GM18517 (cell line): ENCODE measurements at regions not wholly inside any gene's neighbourhood (a gene's known extent, or its start where the extent isn't known, plus 50 kb on each side); places are given as distances from the start of the nearest gene placed in this dataset.

ENCODE experiments used
- ATAC-seq: cut with Tn5 transposase; IDR thresholded peaks from one replicate; pipeline ENCODE4 v1.9.1; 2021; ENCODE audit warnings: mild to moderate bottlenecking, moderate library complexity; ENCODE audit not compliant: unreplicated experiment

DNA sequence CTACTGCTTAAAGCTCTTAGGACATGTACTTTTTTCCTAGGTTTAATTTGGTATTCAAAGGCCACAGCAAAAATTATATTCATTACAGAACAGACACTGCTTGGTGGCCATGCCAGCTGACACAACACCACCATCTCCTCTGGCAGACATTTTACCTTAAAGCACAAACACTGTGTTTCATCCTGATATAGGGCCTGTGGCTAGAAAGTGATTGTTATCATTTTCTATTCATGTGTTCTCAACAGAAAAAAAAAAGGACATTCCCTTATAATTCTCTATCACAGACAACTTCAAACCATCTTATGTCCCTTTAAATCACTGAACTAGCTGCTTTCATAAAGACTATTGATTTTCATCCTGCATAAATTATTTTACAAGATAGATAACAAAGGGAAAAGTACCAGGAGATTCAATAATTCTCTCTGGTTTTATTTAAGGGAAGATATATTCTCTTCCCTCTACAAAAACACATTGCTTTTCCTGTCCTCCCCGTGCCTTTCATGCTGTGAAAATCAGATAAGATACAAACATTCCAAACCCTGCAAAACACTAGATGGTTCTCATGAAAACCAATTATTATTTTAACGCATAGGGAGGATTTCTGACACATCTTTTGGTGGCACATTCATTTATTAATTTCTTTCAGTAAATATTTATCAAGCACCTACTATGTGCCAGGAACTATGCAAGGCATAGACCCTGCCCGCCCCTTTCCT, 139.3 kb upstream of the TMCC3 start:
- ATAC-seq: no peak

DNA sequence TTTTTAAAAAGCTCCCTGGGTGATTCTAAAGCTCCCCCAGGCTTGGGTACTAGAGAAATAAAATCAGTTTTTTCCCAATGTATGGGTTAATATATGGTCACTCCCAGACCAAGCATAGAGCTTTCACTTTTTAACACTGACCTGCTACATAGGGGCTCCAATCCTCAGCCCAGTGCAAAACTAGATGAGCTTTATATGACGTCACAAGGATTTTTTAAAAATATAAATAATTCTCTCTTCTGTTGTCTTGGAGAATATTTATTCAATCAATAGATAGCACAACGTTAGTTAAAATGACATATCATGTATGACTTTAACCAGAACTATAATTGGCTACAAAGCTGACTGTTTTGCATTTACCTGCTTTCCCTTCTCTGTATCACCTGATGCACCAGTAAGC, 137.9 kb upstream of the TMCC3 start:
- no peak for ATAC-seq

DNA sequence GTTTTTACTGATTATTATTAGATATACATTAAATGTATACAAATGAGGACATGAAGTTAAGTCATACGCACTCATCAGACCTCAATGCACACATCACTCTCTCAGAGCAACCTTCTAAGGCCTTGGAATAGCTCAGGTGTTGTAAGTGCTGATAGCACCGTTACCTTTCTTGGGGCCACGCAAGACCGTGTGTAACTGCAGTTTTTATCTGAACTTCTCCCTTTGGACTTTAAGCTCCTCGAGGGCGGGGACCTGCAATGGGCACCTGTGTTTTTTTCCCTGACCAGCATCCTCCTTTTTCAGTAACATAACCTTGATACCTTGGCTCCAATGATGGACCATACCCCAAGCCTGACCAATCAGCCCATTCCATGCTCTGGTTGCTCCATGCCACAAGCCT, 136.5 kb upstream of the TMCC3 start:
- no peak for ATAC-seq

DNA sequence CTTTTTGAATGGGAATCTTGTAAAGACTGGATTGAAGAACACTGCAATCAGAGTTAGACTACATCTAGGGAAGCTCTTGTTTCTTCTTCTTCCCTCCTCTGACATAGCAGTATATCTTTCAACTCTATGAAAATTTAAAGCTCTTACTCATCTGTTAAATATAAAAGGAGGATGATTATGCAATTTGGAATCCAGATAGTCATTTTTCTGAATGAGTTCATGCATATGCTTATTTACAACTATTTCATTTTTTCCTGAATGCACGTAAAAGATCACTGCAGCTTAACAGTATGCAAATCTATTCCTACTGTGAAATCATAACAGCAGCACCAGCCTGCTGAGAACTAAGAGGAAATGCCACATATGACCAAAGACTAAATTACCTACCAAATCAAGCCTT, 133.5 kb upstream of the TMCC3 start:
- ATAC-seq: no peak

DNA sequence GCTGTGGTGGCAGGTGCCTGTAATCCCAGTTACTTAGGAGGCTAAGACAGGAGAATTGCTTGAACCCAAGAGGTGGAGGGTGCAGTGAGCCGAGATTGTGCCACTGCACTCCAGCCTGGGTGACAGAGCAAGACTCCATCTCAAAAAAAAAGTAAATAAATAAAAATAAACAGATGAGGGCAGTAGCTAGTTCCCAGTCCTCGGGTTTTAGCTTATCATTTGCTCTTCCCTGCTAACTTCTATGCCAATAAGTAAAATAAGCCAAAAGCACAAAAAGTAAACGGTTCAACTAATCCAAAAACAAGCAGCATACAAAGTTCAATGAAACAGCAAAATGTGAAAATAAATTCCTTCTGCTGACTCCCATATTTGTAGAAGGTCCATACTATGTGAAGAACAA, 133.0 kb upstream of the TMCC3 start:
- no peak for ATAC-seq

DNA sequence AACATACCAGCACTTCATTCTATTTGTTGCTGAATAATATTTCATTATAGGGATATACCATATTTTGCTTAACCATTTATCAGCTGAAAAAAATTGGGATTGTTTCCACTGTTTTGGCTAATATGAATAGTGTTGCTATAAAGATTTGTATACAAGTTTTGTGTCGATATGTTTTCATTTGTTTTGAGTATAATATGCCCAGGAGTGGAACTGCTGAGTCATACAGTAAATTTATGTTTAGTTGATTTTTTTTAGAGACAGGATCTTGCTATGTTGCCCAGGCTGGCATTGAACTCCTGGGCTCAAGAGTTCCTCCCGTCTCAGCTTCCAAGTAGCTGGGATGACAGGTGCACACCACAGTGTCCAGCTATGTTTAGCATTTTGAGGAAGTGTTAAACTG, 131.5 kb upstream of the TMCC3 start:
- ATAC-seq: no peak

DNA sequence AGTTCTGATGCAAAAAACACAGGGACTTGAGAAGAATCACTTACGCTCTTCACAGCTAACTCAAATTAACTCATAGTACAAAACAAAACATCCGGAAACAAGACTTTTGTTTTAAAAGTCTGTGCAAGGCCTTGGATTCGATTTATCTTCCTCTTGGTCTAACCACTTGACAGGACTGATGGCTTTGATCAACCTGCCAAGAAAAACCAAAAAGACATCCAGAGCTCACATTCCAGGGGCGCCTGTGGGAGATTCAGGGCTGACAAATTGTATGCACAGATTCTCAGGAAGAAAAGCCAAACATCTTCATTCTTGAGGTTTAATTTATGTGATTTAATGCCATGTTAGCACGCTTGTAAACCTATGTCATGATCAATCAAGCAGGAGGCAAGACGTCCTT, 129.1 kb upstream of the TMCC3 start:
- no peak for ATAC-seq

DNA sequence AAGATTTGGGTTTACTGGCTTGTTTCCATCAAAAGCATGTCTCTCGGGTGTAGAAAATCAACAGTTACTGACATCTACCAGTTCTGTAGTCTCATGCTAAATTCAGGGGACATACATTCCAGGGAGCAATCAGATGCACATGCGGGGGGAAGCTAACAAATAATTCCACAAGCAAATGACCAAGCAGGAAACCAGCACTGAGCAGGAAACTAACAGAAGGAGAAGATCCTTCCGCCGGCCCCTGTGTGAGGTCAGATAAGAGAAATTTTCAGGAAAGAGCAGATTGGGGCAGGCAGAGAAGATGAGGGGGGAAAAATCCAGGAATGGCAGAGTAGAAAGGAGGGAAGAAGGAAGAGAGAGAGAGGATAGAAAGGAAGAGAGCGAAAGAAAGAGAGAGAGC, 127.6 kb upstream of the TMCC3 start:
- no peak for ATAC-seq

DNA sequence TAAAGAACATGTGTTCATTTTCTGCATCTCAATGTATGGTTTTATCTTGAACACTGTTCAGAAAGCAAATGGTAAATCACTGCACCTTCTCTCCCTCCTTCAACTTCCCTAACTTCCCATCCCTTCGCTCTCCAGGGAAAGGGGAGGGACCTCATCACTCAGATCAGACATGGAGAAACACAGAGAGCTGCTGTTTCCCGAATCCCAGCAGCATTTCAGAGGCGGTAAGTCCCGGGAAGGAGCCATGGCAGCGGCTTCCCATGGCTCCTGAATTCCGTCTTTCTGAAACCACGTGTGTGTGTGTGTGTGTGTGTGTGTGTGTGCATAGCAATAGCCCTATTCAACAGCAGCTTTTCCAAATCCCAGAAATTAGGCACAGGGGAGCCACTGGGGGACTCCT, 125.4 kb upstream of the TMCC3 start:
- no peak for ATAC-seq

DNA sequence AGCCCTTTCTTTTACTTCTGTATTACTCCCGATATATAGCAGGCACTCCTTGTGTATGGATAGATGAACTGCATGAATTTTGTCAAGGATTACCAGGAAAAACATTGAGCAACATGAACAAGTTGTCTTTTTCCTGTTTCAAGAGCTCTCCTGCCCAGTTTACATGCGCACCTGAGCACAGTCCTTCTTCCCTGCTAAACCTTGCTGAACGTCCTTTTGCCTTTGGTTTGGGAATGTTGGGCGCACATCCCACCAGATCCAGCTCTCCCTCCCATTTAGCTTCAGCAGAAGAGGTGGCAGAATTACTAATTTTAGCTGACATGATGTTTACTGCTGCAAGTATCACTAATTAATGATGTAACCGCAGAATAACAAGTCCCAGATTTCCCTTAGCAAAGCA, 121.4 kb upstream of the TMCC3 start:
- no peak for ATAC-seq

DNA sequence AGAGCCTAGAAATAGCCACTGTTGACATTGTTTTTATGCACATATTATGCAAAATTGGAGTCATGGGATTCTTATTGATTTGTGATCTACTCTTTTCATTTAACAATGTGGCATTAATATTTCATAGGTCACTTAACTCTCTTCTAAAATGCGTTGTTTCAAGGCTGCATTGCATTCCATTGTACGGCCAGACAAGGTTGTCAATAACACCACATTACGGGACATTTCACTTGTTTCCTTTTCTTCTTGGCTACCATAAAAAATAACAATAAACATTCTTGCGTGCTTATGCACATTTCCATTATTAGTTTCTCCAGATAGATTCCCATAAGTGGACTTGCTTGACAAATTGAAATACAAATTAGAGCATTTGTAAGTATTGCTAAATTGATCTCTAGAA, 120.8 kb upstream of the TMCC3 start:
- no peak for ATAC-seq

DNA sequence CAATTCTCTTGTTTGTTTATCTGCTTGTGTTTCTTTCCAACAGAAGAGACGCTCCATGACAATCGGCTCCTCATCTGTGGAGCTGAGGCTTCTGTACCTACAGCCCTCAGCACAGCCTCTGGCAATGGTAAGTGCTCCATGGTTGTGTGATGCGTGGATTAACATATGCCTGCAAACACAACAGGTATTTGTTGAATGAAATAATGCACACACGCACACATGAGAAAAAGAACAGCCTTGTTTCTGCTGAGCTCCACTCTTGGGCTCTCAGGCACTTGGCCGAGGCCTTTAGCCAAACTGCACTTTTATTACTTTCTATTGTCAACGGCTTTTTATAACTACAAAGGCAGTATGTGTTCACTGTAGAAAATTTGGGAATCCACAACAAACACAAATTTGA, 120.4 kb upstream of the TMCC3 start:
- ATAC-seq: no peak

DNA sequence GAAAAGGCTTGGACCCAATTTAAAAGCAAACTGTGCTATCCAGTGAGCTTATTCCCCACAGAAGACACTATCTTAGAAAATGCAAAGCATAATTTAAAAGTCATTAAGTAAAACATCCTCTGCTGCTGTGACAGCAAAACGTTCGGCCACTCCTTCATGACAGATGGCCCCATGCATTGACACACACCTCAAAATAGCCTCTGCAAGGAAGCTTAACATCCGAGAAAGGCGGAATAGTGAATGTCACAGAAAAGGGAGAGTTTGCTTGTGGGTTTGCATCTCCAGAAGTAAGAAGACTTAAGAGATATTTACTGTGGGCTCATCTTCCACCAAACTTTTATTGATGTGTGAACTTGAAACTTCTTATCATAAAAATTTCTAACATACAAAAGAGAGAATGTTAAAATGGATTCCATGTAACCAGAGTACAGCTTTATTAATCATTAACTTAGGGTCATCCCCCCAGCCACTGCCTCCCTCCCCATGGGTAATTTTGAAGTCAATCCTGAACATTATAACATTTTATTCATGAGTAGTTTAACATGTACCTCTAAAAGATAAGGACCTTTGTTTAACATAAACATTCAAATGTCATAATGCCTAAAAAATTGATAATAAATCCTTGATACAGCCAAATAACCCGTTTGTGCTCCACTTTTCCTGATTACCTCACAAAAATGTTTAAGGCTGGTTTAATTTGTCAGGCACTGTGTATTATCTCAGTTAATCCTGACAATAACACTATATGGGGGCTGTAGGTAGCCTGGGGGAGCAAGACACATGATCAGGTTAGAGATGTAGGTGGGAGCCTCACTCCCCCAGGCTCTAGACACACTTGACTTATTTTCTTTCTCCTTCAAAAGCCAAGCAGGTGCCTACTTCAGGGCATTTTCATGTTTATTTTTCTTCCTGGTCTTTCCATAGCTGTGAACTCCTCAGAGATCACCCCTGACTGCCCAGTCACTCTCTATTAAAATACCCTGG, 119.7 kb upstream of the TMCC3 start:
- no peak for ATAC-seq

DNA sequence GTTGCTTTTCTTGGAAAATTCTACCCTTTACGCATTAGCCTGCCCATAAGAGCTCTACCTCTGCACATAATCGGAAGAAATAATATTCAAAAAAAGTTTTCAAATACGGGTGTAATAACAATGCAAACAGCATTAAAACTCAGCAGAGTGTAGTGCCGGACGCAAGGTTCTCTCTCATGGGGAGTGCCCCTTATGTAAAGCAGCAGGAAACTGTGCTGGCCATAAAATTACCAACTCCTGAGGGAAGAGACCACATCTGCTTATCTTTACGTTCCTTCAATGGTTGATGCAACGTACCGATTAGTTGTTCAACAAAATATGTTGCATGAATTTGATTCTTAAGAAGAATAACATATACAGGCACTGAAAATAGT, 118.7 kb upstream of the TMCC3 start:
- ATAC-seq: peak; percentile 69

DNA sequence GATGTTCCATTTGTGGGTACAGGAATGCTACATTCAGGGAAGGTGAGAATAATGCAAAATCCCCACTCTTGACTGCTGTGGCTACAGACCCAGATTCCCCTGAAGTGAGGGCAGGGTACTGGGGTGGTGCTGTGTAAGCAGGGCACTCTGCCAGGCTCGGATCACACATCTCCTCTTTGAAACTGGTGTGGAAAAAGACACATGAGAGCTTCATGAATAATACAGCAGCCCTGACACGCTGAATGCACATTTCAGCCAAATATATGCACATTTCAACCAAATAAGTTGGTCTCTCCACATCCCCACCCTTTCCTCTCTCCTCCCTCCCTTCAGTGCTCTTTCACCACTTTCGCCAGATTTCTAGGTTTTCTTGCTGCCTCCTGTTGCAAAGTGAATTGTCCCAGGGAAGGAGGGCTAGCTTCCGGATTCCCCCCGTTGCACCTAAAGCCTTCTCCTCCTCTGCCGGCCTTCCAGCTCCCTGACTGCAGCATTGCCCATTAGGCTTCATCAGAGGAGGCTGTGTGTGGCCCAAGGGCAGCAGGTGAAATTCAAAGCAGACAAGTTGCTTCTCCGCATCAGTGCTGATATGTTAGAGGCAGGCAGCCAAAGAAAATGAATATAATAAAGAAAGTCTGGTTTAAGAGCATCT, 118.2 kb upstream of the TMCC3 start:
- peak; percentile 35 for ATAC-seq

DNA sequence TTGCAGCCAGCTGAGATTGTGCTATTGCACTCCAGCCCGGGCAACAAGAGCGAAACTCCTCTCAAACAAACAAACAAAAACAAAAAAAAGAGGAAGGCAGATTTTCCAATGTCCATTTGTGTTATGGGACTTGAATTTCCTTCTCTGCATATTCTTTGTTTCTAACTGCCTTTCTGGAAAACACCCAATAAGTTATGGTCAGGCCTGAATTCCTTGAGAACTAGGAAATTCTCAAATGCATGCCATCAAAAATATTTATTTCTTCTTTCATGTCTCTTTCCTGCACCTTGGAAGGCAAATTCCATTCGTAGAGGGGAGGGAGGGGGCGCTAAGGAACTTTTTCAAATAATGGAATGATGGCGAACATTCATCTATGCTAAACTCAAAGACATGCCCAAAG, 117.6 kb upstream of the TMCC3 start:
- no peak for ATAC-seq

DNA sequence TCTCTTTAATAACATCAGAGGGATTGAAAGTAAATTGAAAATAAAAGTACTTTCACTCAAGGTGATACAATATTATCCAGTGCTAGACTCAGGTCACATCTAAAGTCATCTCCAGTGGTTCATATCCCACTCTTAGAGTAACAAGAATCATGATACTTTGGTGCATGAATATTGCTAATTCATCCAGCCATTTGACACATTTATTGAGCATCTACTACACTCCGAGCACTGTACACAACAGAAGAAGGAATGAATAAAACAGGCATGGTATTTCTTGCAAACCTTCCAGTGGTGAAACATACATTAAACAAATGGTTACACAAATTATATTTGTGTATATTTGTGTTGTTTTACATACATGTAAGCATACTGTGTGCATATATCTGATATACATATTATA, 116.0 kb upstream of the TMCC3 start:
- ATAC-seq: no peak

DNA sequence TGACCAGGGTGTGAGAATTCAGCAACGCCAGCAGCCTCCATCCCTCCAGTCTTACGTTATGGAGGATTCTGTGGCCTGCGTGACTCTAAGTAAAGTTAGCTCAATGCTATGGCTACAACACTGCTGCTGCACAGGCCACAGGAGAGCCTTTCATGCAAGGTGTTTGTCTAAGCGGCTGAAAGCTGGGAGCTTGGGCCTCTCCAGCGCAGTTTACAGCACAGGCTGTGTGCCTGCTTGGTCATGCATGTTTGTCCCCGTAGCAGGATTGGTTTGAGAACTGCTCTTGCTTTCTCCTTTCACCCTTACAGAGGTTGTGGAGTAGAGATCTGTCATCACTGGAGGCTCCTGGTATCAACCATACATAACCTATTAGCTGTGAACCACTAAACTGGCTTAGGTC, 113.1 kb upstream of the TMCC3 start:
- no peak for ATAC-seq

DNA sequence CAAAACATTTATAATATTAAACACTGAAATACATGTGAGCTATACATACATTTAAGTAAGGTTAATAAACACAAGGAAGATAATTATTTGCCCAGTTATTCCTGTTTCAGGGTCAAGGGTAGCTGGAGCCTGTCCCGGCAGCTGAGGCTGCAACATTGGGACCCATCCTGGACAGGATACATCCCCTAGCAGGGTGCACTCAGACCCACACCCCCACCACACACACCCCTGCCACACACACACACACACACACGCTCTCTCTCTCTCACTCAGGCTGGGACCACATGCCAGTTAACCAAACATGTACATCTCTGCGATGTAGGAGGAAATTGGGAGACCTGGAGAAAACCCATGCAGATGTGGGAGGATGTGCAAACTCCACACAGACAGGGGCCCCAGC, 112.6 kb upstream of the TMCC3 start:
- peak; percentile 19 for ATAC-seq

DNA sequence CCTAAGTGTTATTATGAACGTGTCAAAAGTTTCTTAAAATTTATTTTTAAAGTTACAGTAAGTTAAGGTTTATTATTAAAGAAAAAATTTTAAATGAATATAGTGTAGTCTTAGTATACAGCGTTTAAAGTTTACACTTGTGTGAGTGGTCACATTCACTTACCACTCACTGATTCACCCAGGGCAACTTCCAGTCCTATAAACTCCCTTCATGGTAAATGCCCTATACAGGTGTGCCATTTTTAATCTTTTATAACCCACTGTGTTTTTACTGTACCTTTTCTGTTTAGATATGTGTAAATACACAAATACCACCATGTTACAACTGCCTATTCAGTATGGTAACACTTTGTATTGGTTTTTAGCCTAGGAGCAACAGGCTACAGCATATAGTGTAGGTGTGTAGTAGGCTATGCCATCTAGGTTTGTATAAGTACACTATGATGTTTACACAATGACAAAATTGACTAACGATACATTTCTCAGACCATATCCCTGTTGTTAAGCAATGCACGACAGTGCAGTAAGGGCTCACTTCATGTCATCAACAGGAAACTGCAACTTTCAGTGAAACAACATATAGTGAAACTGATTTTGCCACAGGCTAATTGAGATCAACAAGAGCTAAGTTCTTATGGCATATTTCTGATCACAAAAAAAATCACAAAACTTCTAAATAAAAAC, 112.0 kb upstream of the TMCC3 start:
- ATAC-seq: peak; percentile 85

DNA sequence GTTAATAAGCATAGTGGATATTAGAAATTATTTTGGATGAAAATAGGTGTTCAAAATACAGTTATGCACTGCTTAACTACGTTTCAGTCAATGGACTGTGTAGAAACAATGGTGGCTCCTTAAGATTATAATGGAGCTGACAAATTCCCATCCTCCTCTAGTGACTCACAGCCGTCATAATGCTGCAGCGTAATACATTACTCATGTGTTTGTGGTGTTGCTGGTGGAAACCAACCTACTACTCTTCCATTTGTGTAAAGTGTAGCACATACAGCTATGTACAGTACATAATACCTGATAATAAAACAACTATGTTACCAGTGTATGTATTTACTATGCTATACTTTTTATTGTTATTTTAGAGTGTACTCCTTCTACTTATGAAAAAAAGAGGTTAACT, 111.2 kb upstream of the TMCC3 start:
- no peak for ATAC-seq
